CD4-positive, alpha-beta T cell treated with Interleukin-15 for 1 hour (primary cell): ENCODE measurements at regions not wholly inside any gene's neighbourhood (a gene's known extent, or its start where the extent isn't known, plus 50 kb on each side); places are given as distances from the start of the nearest gene placed in this dataset.
"Not testable (repeated sequence)": the region's sequence is repeated elsewhere in the genome, so short reads cannot be mapped to it uniquely, and the experiment has no call there.

Experiments used
- DNase-seq: peaks from one replicate; pipeline ENCODE4 v3.0.0-alpha.2; 2020

GRCh38 chr1:70674941-70675685 is 264.0 kb downstream of the CTH start:
- no peak for DNase-seq

GRCh38 chr1:70675737-70676156 is 264.7 kb downstream of the CTH start:
- no peak for DNase-seq

- peak; percentile 37 for DNase-seq
These were observed 274.5 kb downstream of the CTH start for GRCh38 chr1:70685300-70686286.

GRCh38 chr1:70688580-70688979 is 277.5 kb downstream of the CTH start:
- no peak for DNase-seq

- DNase-seq = no peak
These were observed 295.4 kb downstream of the CTH start for GRCh38 chr1:70706381-70707037.

GRCh38 chr1:70707214-70707613 is 296.1 kb downstream of the CTH start:
- DNase-seq = no peak

GRCh38 chr1:70714149-70714548 is 303.1 kb downstream of the CTH start:
- DNase-seq = no peak

GRCh38 chr1:70717211-70717610 is 306.1 kb downstream of the CTH start:
- no peak for DNase-seq

- DNase-seq = no peak
These were observed 306.6 kb downstream of the CTH start for GRCh38 chr1:70717656-70718055.

GRCh38 chr1:70718086-70718630 is 307.1 kb downstream of the CTH start:
- no peak for DNase-seq

GRCh38 chr1:70719154-70719553 is 308.1 kb downstream of the CTH start:
- DNase-seq = no peak

GRCh38 chr1:70720109-70720508 is 309.0 kb downstream of the CTH start:
- no peak for DNase-seq

- no peak for DNase-seq
These were observed 309.5 kb downstream of the CTH start for GRCh38 chr1:70720521-70720920.

- DNase-seq = no peak
These were observed 316.9 kb downstream of the CTH start for GRCh38 chr1:70727886-70728489.

- DNase-seq = not testable (repeated sequence)
These were observed 311.1 kb downstream of the PTGER3 start for GRCh38 chr1:70736518-70736917.

GRCh38 chr1:70737125-70737524 is 310.5 kb downstream of the PTGER3 start:
- no peak for DNase-seq

- DNase-seq = no peak
These were observed 309.0 kb downstream of the PTGER3 start for GRCh38 chr1:70738624-70739023.

- no peak for DNase-seq
These were observed 302.4 kb downstream of the PTGER3 start for GRCh38 chr1:70745199-70745598.

- not testable (repeated sequence) for DNase-seq
These were observed 301.6 kb downstream of the PTGER3 start for GRCh38 chr1:70746062-70746461.

GRCh38 chr1:70747123-70747522 is 300.5 kb downstream of the PTGER3 start:
- DNase-seq = not testable (repeated sequence)

- not testable (repeated sequence) for DNase-seq
These were observed 295.8 kb downstream of the PTGER3 start for GRCh38 chr1:70751676-70752287.

- no peak for DNase-seq
These were observed 292.9 kb downstream of the PTGER3 start for GRCh38 chr1:70754701-70755100.
